GM23248 (cell line): ENCODE measurements at regions not wholly inside any gene's neighbourhood (a gene's known extent, or its start where the extent isn't known, plus 50 kb on each side); places are given as distances from the start of the nearest gene placed in this dataset.

Source experiments
- DNase-seq: peaks from one replicate; pipeline ENCODE4 v3.0.0-alpha.2; 2015
- H2AFZ ChIP-seq: fragments of 200-600 bp; sonication (generic); 2 replicates; pipeline ENCODE4 v1.6.1; 2016; ENCODE audit warnings: antibody characterized with exemption
- H3F3A ChIP-seq: fragments of 200-600 bp; sonication (generic); 2 replicates; pipeline ENCODE4 v1.6.1; 2016; ENCODE audit warnings: mild to moderate bottlenecking, antibody characterized with exemption, mixed run types; ENCODE audit not compliant: insufficient read depth
- H3K27ac ChIP-seq: fragments of 200-600 bp; sonication (generic); 2 replicates; pipeline ENCODE4 v1.5.1; 2016; ENCODE audit warnings: mild to moderate bottlenecking
- H3K27me3 ChIP-seq: fragments of 200-600 bp; sonication (generic); replicated peaks from 2 replicates; pipeline ENCODE4 v1.6.1; 2016; ENCODE audit warnings: mild to moderate bottlenecking; ENCODE audit not compliant: insufficient read depth
- H3K36me3 ChIP-seq: fragments of 200-600 bp; sonication (generic); 2 replicates; pipeline ENCODE4 v1.6.1; 2016; ENCODE audit warnings: low read depth, mild to moderate bottlenecking
- H3K4me1 ChIP-seq: fragments of 200-600 bp; sonication (generic); 2 replicates; pipeline ENCODE4 v1.6.1; 2016; ENCODE audit warnings: mild to moderate bottlenecking; ENCODE audit not compliant: insufficient read depth
- H3K4me2 ChIP-seq: fragments of 200-600 bp; sonication (generic); one replicate; pipeline ENCODE4 v1.6.1; 2016; ENCODE audit warnings: mild to moderate bottlenecking; ENCODE audit not compliant: unreplicated experiment
- H3K4me3 ChIP-seq: fragments of 200-600 bp; sonication (generic); 2 replicates; pipeline ENCODE4 v1.5.1; 2016; ENCODE audit warnings: mild to moderate bottlenecking
- H3K79me2 ChIP-seq: fragments of 200-600 bp; sonication (generic); 2 replicates; pipeline ENCODE4 v1.6.1; 2016; ENCODE audit warnings: mild to moderate bottlenecking; ENCODE audit not compliant: insufficient read depth
- H3K9ac ChIP-seq: fragments of 200-600 bp; sonication (generic); 2 replicates; pipeline ENCODE4 v1.6.1; 2016; ENCODE audit warnings: mild to moderate bottlenecking
- H3K9me2 ChIP-seq: fragments of 200-600 bp; sonication (generic); 2 replicates; pipeline ENCODE4 v1.6.1; 2016; ENCODE audit warnings: mixed run types, mild to moderate bottlenecking, moderate library complexity; ENCODE audit not compliant: insufficient read depth
- H3K9me3 ChIP-seq: fragments of 200-600 bp; sonication (generic); one replicate; pipeline ENCODE4 v1.6.1; 2017; ENCODE audit warnings: low read depth
- H4K20me1 ChIP-seq: fragments of 200-600 bp; sonication (generic); 2 replicates; pipeline ENCODE4 v1.6.0; 2016; ENCODE audit not compliant: insufficient read depth
- EZH2 ChIP-seq: fragments of 200-600 bp; sonication (generic); IDR thresholded peaks from 2 replicates; pipeline ENCODE4 v1.6.1; 2018; ENCODE audit warnings: antibody characterized with exemption, mild to moderate bottlenecking; ENCODE audit not compliant: insufficient read depth, poor library complexity, severe bottlenecking
- EZH2phosphoT487 ChIP-seq: fragments of 200-600 bp; sonication (generic); IDR thresholded peaks from 2 replicates; pipeline ENCODE4 v1.6.1; 2018; ENCODE audit warnings: antibody characterized with exemption, moderate library complexity, mild to moderate bottlenecking, low read depth; ENCODE audit not compliant: insufficient read depth
- WGBS, 2 experiments: methylation state at CpG; one replicate each; pipeline ENCODE4 v1.1.6; 2015 to 2017; ENCODE audit warnings: low lambda C conversion rate in 2 of 2, low coverage in 1 of 2; ENCODE audit errors: missing lambda C conversion rate in 2 of 2; 5-methylcytosine and 5-hydroxymethylcytosine counted together
- in situ Hi-C: fragments of 300-500 bp; cut with MboI; formaldehyde crosslinking; loops from 2 replicates; pipeline ENCODE4 v1.15.0; 2020

DNA sequence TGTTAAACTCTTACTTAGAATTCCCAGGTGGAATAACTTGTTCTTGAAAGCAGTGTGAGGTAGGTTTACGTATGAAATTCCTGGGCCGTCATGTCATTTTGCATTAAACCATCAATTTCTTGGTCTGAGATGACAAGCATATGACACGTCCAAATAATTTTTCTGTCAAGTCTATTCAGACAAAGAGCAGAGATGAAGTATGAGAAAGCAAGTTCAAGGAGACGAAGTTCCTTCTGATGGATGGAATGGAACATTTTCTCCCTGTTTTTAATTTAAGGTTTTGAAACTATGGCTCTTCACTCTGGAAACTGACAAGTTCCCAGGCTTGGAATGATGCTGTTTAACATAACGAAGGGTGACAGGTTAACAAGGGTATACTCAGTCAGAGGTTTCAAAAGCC is 252.8 kb upstream of the SFRP2 start:
- TF ChIP-seq EZH2phosphoT487 (no peak), EZH2 (no peak)
- no peak overlapping the region for H3K4me2 ChIP-seq
- H3K79me2 ChIP-seq: no peaks in the 10 kb centered on the region
- no peaks in the 10 kb centered on the region for H3K36me3 ChIP-seq
- H3K27me3 ChIP-seq: no peaks in the 10 kb centered on the region
- 86 to 92% methylated on average over 5 of the region's 5 CpGs for WGBS, 2 experiments
- no peak overlapping the region for H3K9ac ChIP-seq
- H4K20me1 ChIP-seq: no peaks in the 10 kb centered on the region
- no peak overlapping the region for H2AFZ ChIP-seq
- H3K9me2 ChIP-seq: no peaks in the 10 kb centered on the region
- no peaks in the 10 kb centered on the region for H3F3A ChIP-seq
- no peaks in the 10 kb centered on the region for H3K9me3 ChIP-seq
- H3K4me1 ChIP-seq: peaks cover 22% of the 10 kb centered on the region
- DNase-seq: no peak
- H3K27ac ChIP-seq: no peak overlapping the region
- H3K4me3 ChIP-seq: no peak overlapping the region
- in situ Hi-C loops: no loop called here

DNA sequence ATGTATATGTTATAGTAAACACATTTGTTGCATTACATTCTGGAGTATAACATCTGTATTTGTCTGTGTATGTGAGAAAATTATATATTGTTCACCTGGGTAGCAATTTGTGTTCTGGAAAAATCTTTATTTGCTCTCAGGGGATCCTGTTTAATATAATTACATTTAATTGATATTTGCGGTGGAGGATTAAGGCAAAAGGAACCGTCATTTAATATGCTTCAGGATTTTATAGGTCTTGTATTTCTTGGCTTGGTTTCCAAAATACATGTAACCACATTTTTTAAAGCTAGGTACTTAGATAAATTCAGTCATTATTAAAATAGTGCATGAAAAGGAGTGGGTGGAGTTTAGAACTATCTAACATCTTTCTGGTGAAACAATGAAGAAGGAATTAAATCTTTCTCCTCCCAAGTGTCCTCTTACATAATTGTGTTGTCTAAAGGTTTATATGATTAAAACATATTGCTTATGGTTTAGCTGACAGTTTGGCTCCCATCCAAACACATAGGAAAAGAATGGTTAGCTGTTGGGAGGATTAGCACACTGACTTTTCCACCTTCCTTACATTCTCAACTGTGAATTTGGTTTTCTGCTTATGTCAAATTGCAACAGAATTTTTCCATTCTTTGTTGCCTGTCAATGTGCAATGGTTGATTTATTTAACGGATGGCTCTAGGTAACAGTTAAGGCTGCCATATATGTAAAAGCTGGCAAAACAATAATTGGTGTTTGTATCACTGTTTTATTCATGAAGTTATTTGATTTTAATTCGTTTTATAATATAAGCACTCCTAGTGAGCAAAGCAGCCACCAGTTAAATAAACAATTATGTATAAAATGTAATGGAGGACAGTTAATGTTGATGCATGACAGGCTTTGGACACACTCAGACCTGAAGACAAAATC is 250.8 kb upstream of the SFRP2 start:
- no peak overlapping the region for H3K4me2 ChIP-seq
- no peak for DNase-seq
- H3K4me3 ChIP-seq: no peak overlapping the region
- H3F3A ChIP-seq: no peaks in the 10 kb centered on the region
- no peaks in the 10 kb centered on the region for H4K20me1 ChIP-seq
- H3K27ac ChIP-seq: no peak overlapping the region
- no peak overlapping the region for H2AFZ ChIP-seq
- no peaks in the 10 kb centered on the region for H3K79me2 ChIP-seq
- no peaks in the 10 kb centered on the region for H3K9me3 ChIP-seq
- no peaks in the 10 kb centered on the region for H3K9me2 ChIP-seq
- in situ Hi-C loops: no loop called here
- no peaks in the 10 kb centered on the region for H3K27me3 ChIP-seq
- WGBS, 2 experiments: 66 to 72% methylated on average over 4 of the region's 4 CpGs
- no peak overlapping the region for H3K9ac ChIP-seq
- H3K4me1 ChIP-seq: peaks cover 14% of the 10 kb centered on the region; the same call in 1 of the 2 replicates
- no peaks in the 10 kb centered on the region for H3K36me3 ChIP-seq
- TF ChIP-seq EZH2 (no peak), EZH2phosphoT487 (no peak)

DNA sequence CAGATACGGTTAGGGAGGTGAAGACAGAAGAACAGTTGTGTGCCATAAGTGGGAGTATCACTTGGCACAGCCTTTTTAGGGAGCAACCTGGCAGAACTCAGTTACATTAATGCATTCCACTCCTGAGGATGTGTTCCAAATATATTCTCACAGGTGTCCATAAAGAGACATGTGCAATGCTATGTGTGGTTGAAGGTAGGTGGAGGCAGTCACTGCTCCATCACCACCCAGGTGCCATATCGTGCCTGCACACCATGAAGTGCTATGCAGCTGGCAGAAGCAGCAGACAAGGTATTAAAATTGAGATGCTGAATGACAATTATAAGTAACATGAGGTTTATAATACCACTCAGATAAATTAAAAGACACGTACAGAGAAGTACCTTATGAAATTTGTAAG is 248.0 kb upstream of the SFRP2 start:
- Histone ChIP-seq H3F3A (no peaks in the 10 kb centered on the region), H3K4me1 (peaks cover 6% of the 10 kb centered on the region; the same call in 1 of the 2 replicates), H3K79me2 (no peaks in the 10 kb centered on the region), H3K9me2 (no peaks in the 10 kb centered on the region), H3K9me3 (no peaks in the 10 kb centered on the region), H2AFZ (no peak overlapping the region), H3K4me2 (no peak overlapping the region), H3K36me3 (no peaks in the 10 kb centered on the region), H4K20me1 (no peaks in the 10 kb centered on the region), H3K27ac (no peak overlapping the region), H3K9ac (no peak overlapping the region), H3K4me3 (no peak overlapping the region), H3K27me3 (no peaks in the 10 kb centered on the region)
- in situ Hi-C loops: no loop called here
- no peak for DNase-seq
- WGBS, 2 experiments: 62 to 68% methylated on average over 3 of the region's 3 CpGs
- TF ChIP-seq EZH2phosphoT487: no peak
- TF ChIP-seq EZH2: no peak

DNA sequence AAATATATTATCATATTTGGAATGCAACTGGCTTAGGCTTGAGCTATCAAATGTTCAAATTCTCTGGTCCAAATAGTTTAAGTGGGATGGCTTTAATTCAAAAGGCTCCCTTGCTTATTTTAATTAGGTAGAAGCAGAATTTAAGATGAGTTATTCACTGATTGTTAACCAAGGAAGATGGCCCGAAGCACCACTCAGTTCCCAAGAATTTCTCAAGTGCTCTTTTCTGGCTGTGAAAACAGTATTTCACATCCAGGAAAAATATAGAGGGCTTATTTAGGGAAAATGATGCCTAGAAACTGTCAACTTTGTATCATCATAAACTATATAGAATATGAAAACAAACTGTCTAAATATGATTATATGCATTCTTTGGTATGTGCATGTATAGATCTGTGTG is 246.5 kb upstream of the SFRP2 start:
- H3K36me3 ChIP-seq: no peaks in the 10 kb centered on the region
- peaks cover 6% of the 10 kb centered on the region; the same call in 1 of the 2 replicates for H3K4me1 ChIP-seq
- no peak overlapping the region for H2AFZ ChIP-seq
- H3K79me2 ChIP-seq: no peaks in the 10 kb centered on the region
- H3K4me3 ChIP-seq: no peak overlapping the region
- no peaks in the 10 kb centered on the region for H4K20me1 ChIP-seq
- no peaks in the 10 kb centered on the region for H3K27me3 ChIP-seq
- H3F3A ChIP-seq: no peaks in the 10 kb centered on the region
- in situ Hi-C loops: no loop called here
- TF ChIP-seq EZH2 (no peak), EZH2phosphoT487 (no peak)
- H3K27ac ChIP-seq: no peak overlapping the region
- no peaks in the 10 kb centered on the region for H3K9me2 ChIP-seq
- 18 to 27% methylated on average over 1 of the region's 1 CpG for whole genome bisulfite sequencing, 2 experiments
- H3K4me2 ChIP-seq: no peak overlapping the region
- no peak overlapping the region for H3K9ac ChIP-seq
- no peaks in the 10 kb centered on the region for H3K9me3 ChIP-seq
- no peak for DNase-seq
